ENCODE measurements at regions not wholly inside any gene's neighbourhood (a gene's known extent, or its start where the extent isn't known, plus 50 kb on each side); places are given as distances from the start of the nearest gene placed in this dataset.

GRCh38 chr18:6561420-6561861, 146.7 kb upstream of the L3MBTL4 start (continued):
- no peak for TF ChIP-seq ZBTB33 (CRISPR knock-in tag; IDR thresholded peaks at IDR 0.05)
- no peak for TF ChIP-seq L3MBTL2 (IDR thresholded peaks at IDR 0.05)
- TF ChIP-seq ZNF707 (CRISPR knock-in tag; conservative IDR thresholded peaks at IDR 0.05): no peak
- no peak for TF ChIP-seq ARID3B (CRISPR knock-in tag; IDR thresholded peaks at IDR 0.05; ENCODE audit: borderline replicate concordance)
- TF ChIP-seq SMARCC2 (IDR thresholded peaks at IDR 0.05; ENCODE audit: low read depth): no peak
- TF ChIP-seq IFI16 (CRISPR knock-in tag; IDR thresholded peaks at IDR 0.05): no peak
- TF ChIP-seq ZNF263 (CRISPR knock-in tag; IDR thresholded peaks at IDR 0.05; ENCODE audit: borderline replicate concordance): no peak
- no peak for TF ChIP-seq HNRNPLL (IDR thresholded peaks at IDR 0.05; ENCODE audit: low read depth, low read length, poor library complexity, severe bottlenecking)
- TF ChIP-seq PTTG1 (tag; IDR thresholded peaks at IDR 0.05; ENCODE audit: low read depth): no peak
- peak; percentile 37; the same call in 1 of the 2 replicates for TF ChIP-seq JUND (IDR thresholded peaks at IDR 0.05; ENCODE audit: borderline replicate concordance, low read depth, low read length)
- no peak; the same call in 2 of the 3 replicates for TF ChIP-seq JUND (tag; IDR thresholded peaks at IDR 0.05; ENCODE audit: borderline replicate concordance, low read depth, low read length)
- TF ChIP-seq HOXB6 (CRISPR knock-in tag; IDR thresholded peaks at IDR 0.05; ENCODE audit: borderline replicate concordance): no peak
- no peak for TF ChIP-seq CLOCK (CRISPR knock-in tag; IDR thresholded peaks at IDR 0.05; ENCODE audit: borderline replicate concordance)
- no peak for TF ChIP-seq ZNF655 (CRISPR knock-in tag; IDR thresholded peaks at IDR 0.05)
- no peak for TF ChIP-seq NUFIP1 (IDR thresholded peaks at IDR 0.05; ENCODE audit: partially characterized antibody)
- no peak for TF ChIP-seq ZNF699 (CRISPR knock-in tag; IDR thresholded peaks at IDR 0.05; ENCODE audit: insufficient replicate concordance)
- TF ChIP-seq MYBL2 (IDR thresholded peaks at IDR 0.05; ENCODE audit: low read depth): no peak
- TF ChIP-seq MYBL2 (CRISPR knock-in tag; IDR thresholded peaks at IDR 0.05; ENCODE audit: borderline replicate concordance): no peak
- no peak for TF ChIP-seq SRSF9 (IDR thresholded peaks at IDR 0.05; ENCODE audit: borderline replicate concordance, low read depth, low read length)
- TF ChIP-seq ZNF512 (tag; IDR thresholded peaks at IDR 0.05): no peak
